Keratinocyte (primary cell): ENCODE measurements at regions not wholly inside any gene's neighbourhood (a gene's known extent, or its start where the extent isn't known, plus 50 kb on each side); places are given as distances from the start of the nearest gene placed in this dataset.

Source experiments
- DNase-seq: peaks from one replicate; pipeline ENCODE4 v3.0.0-alpha.2; 2011; ENCODE audit warnings: low read depth, missing footprints, low spot score
- FAIRE-seq: peaks from 2 replicates; lab custom pipeline; 2011; peaks lifted over from hg19 to GRCh38; lab: Jason Lieb, UNC
- H2AFZ ChIP-seq: 2 replicates; pipeline ENCODE4 v1.6.0; 2012; ENCODE audit warnings: low read length, control low read depth, inconsistent platforms; ENCODE audit not compliant: control insufficient read depth
- H3K27ac ChIP-seq: 2 replicates; pipeline ENCODE4 v1.5.1; 2011; ENCODE audit warnings: low read length; ENCODE audit not compliant: control insufficient read depth, insufficient read depth
- H3K27me3 ChIP-seq: 3 replicates; pipeline ENCODE4 v1.6.0; 2011; ENCODE audit warnings: low read length; ENCODE audit not compliant: control insufficient read depth, insufficient read depth; ENCODE audit errors: extremely low read depth
- H3K36me3 ChIP-seq, 2 experiments: 2 replicates in 1 of 2; 3 replicates in 1 of 2; pipeline ENCODE4 v1.5.1; 2011; ENCODE audit warnings: low read length in 2 of 2, mild to moderate bottlenecking in 1 of 2; ENCODE audit not compliant: control insufficient read depth in 2 of 2, insufficient read depth in 2 of 2; ENCODE audit errors: extremely low read depth in 1 of 2
- H3K4me1 ChIP-seq: 3 replicates; pipeline ENCODE4 v1.5.1; 2011; ENCODE audit warnings: low read length; ENCODE audit not compliant: control insufficient read depth, insufficient read depth; ENCODE audit errors: extremely low read depth
- H3K4me2 ChIP-seq: 3 replicates; pipeline ENCODE4 v1.6.0; 2011; ENCODE audit warnings: low read depth, low read length; ENCODE audit not compliant: control insufficient read depth, insufficient read depth; ENCODE audit errors: extremely low read depth
- H3K4me3 ChIP-seq, 3 experiments: fragments of 200-600 bp in 1 of 3; sonication (generic) in 1 of 3; 2 replicates in 2 of 3; 3 replicates in 1 of 3; pipeline ENCODE4 v1.5.1; 2011 to 2016; ENCODE audit warnings: low read length in 3 of 3, mild to moderate bottlenecking in 3 of 3, control low read depth in 2 of 3, inconsistent platforms in 1 of 3, low read depth in 1 of 3, mixed read lengths in 1 of 3, mixed run types in 1 of 3, moderate library complexity in 1 of 3; ENCODE audit not compliant: control insufficient read depth in 2 of 3, insufficient read depth in 2 of 3; ENCODE audit errors: extremely low read depth in 1 of 3
- H3K79me2 ChIP-seq: 2 replicates; pipeline ENCODE4 v1.6.0; 2012; ENCODE audit warnings: low read length; ENCODE audit not compliant: control insufficient read depth, insufficient read depth
- H3K9ac ChIP-seq: 3 replicates; pipeline ENCODE4 v1.6.0; 2011; ENCODE audit warnings: low read length; ENCODE audit not compliant: control insufficient read depth, insufficient read depth; ENCODE audit errors: extremely low read depth
- H3K9me1 ChIP-seq: 3 replicates; pipeline ENCODE4 v1.6.0; 2011; ENCODE audit warnings: low read length; ENCODE audit not compliant: control insufficient read depth, insufficient read depth; ENCODE audit errors: extremely low read depth
- H3K9me3 ChIP-seq: 2 replicates; pipeline ENCODE4 v1.5.1; 2012; ENCODE audit warnings: low read depth, low read length; ENCODE audit not compliant: control insufficient read depth
- H4K20me1 ChIP-seq: 3 replicates; pipeline ENCODE4 v1.6.0; 2011; ENCODE audit warnings: low read length; ENCODE audit not compliant: control insufficient read depth, insufficient read depth; ENCODE audit errors: extremely low read depth
- CTCF ChIP-seq, 3 experiments: IDR thresholded peaks in 1 of 3; conservative IDR thresholded peaks in 1 of 3; optimal IDR thresholded peaks in 1 of 3; 2 replicates in 2 of 3; 3 replicates in 1 of 3; pipeline versions ENCODE3 to v1.5.1; 2011; ENCODE audit warnings: low read length in 3 of 3, mild to moderate bottlenecking in 3 of 3, moderate library complexity in 2 of 3, control low read depth in 1 of 3, inconsistent platforms in 1 of 3; ENCODE audit not compliant: insufficient read depth in 2 of 3; ENCODE audit errors: extremely low read depth in 1 of 3
- EZH2 ChIP-seq: IDR thresholded peaks from one replicate; pipeline ENCODE4 v1.6.1; 2012; ENCODE audit warnings: inconsistent platforms, mild to moderate bottlenecking, low read length, moderate library complexity
- dilution Hi-C: fragments of 300-500 bp; cut with MboI; formaldehyde crosslinking; loops from one replicate; pipeline ENCODE4 v1.7.0; 2020; ENCODE audit warnings: low sequenced_read_pairs; ENCODE audit not compliant: extremely low pct_ligation_motif_present

- H3K27me3 ChIP-seq = no peaks in the 10 kb centered on the region
- no peak for FAIRE-seq
- H3K79me2 ChIP-seq = no peaks in the 10 kb centered on the region
- H3K9me1 ChIP-seq = no peaks in the 10 kb centered on the region
- no peak overlapping the region for H3K27ac ChIP-seq
- H3K9me3 ChIP-seq = no peaks in the 10 kb centered on the region
- no peak overlapping the region for H2AFZ ChIP-seq
- TF ChIP-seq CTCF (optimal IDR thresholded peaks at IDR 0.05 in 1 of 3, IDR thresholded peaks at IDR 0.05 in 1 of 3, conservative IDR thresholded peaks at IDR 0.05 in 1 of 3; ENCODE audit: extremely low read depth in 1 of 3, insufficient read depth in 2 of 3, low read length in 3 of 3) (no peak), EZH2 (no peak)
- H3K4me1 ChIP-seq = no peaks in the 10 kb centered on the region
- DNase-seq = no peak
- H3K4me3 ChIP-seq = no peak overlapping the region
- no peaks in the 10 kb centered on the region for H4K20me1 ChIP-seq
- dilution Hi-C loops = no loop called here
- H3K4me2 ChIP-seq = no peak overlapping the region
- H3K9ac ChIP-seq = no peak overlapping the region
- no peaks in the 10 kb centered on the region for H3K36me3 ChIP-seq
Observed at GRCh38 chr20:11698124-11698523, 219.6 kb upstream of the BTBD3 start.

GRCh38 chr20:11700831-11701230, 216.9 kb upstream of the BTBD3 start:
- dilution Hi-C loops = no loop called here
- Histone ChIP-seq H3K27me3 (no peaks in the 10 kb centered on the region), H4K20me1 (no peaks in the 10 kb centered on the region), H3K4me1 (no peaks in the 10 kb centered on the region), H3K9ac (no peak overlapping the region), H3K79me2 (no peaks in the 10 kb centered on the region), H3K9me3 (no peaks in the 10 kb centered on the region), H3K9me1 (no peaks in the 10 kb centered on the region), H2AFZ (no peak overlapping the region), H3K4me3 (no peak overlapping the region), H3K27ac (no peak overlapping the region), H3K4me2 (no peak overlapping the region), H3K36me3 (no peaks in the 10 kb centered on the region)
- DNase-seq = no peak
- no peak for FAIRE-seq
- TF ChIP-seq EZH2 (no peak), CTCF (optimal IDR thresholded peaks at IDR 0.05 in 1 of 3, IDR thresholded peaks at IDR 0.05 in 1 of 3, conservative IDR thresholded peaks at IDR 0.05 in 1 of 3; ENCODE audit: extremely low read depth in 1 of 3, insufficient read depth in 2 of 3, low read length in 3 of 3) (no peak)
